HT-29 (cell line): ENCODE measurements at regions not wholly inside any gene's neighbourhood (a gene's known extent, or its start where the extent isn't known, plus 50 kb on each side); places are given as distances from the start of the nearest gene placed in this dataset.

Experiments
- DNase-seq: peaks from one replicate; pipeline ENCODE4 v3.0.0-alpha.2; 2015; ENCODE audit warnings: low spot score

GRCh38 chr2:188204824-188205223 lies 86.8 kb upstream of the GULP1 start:
- no peak for DNase-seq

- no peak for DNase-seq
These were observed 84.1 kb upstream of the GULP1 start for GRCh38 chr2:188207554-188207953.

GRCh38 chr2:188209218-188209617 lies 82.5 kb upstream of the GULP1 start:
- DNase-seq: no peak

GRCh38 chr2:188217264-188217663 lies 74.4 kb upstream of the GULP1 start:
- no peak for DNase-seq

GRCh38 chr2:188219541-188219940 lies 72.1 kb upstream of the GULP1 start:
- DNase-seq: no peak

GRCh38 chr2:188220535-188220934 lies 71.1 kb upstream of the GULP1 start:
- DNase-seq: no peak

- DNase-seq: no peak
These were observed 64.0 kb upstream of the GULP1 start for GRCh38 chr2:188227713-188228112.

GRCh38 chr2:188235364-188235763 lies 56.3 kb upstream of the GULP1 start:
- DNase-seq: no peak

GRCh38 chr2:188238386-188238785 lies 53.3 kb upstream of the GULP1 start:
- no peak for DNase-seq
